ENCODE measurements at regions not wholly inside any gene's neighbourhood (a gene's known extent, or its start where the extent isn't known, plus 50 kb on each side); places are given as distances from the start of the nearest gene placed in this dataset.

GRCh38 chr18:7488571-7488970 is 78.5 kb upstream of the PTPRM start:
- FAIRE-seq, result no peak
- TF ChIP-seq JUN (IDR thresholded peaks at IDR 0.05; ENCODE audit: borderline replicate concordance, insufficient read depth, insufficient read length, low read depth) (no peak), FOS (IDR thresholded peaks at IDR 0.05; ENCODE audit: borderline replicate concordance, insufficient read depth, low read length) (no peak), EZH2 (IDR thresholded peaks at IDR 0.05; ENCODE audit: borderline replicate concordance, low read depth, low read length, severe bottlenecking) (no peak), CTCF (IDR thresholded peaks at IDR 0.05; ENCODE audit: extremely low read depth in 1 of 2, insufficient read depth in 1 of 2, low read depth in 1 of 2, low read length in 2 of 2) (no peak), POLR2A (IDR thresholded peaks at IDR 0.05; ENCODE audit: low read depth, low read length) (no peak), POLR2AphosphoS5 (IDR thresholded peaks at IDR 0.05; ENCODE audit: insufficient read depth, low read depth, low read length) (no peak), GATA2 (IDR thresholded peaks at IDR 0.05; ENCODE audit: insufficient read depth, insufficient read length, low read depth, low read length) (no peak), MAX (IDR thresholded peaks at IDR 0.05; ENCODE audit: insufficient read depth, insufficient read length) (no peak), MYC (IDR thresholded peaks at IDR 0.05; ENCODE audit: low read depth, low read length) (no peak)

More at GRCh38 chr18:7488571-7488970, 78.5 kb upstream of the PTPRM start:
- no peaks in the 10 kb centered on the region for H3K79me2 ChIP-seq (ENCODE audit: control insufficient read depth, insufficient read depth, low read length)
- H3K4me3 ChIP-seq (replicated peaks in 1 of 3; ENCODE audit: insufficient read depth in 1 of 3, low read depth in 1 of 3, low read length in 3 of 3), result no peak overlapping the region
- dilution Hi-C loops (cut with MboI; ENCODE audit: extremely low pct_ligation_motif_present, low sequenced_read_pairs), result no loop called here
- no peak for DNase-seq (ENCODE audit: low read depth, low spot score)
- CTCF ChIA-PET, result interaction anchor here (1.4 kb wide), 1 partner anchor 10 kb away, joined by 3 read pairs; no protein-coding TSS in a partner anchor
- H3K36me3 ChIP-seq (ENCODE audit: control insufficient read depth in 2 of 2, extremely low read depth in 1 of 2, insufficient read depth in 2 of 2, low read length in 2 of 2), result no peaks in the 10 kb centered on the region
- POLR2A ChIA-PET, result no interaction called here
- H2AFZ ChIP-seq (ENCODE audit: low read depth, low read length), result no peak overlapping the region
- peaks cover 0 to 2% of the 10 kb centered on the region in 2 experiments for H3K27me3 ChIP-seq (ENCODE audit: control insufficient read depth in 2 of 2, insufficient read depth in 2 of 2, low read length in 2 of 2)
- H3K9me1 ChIP-seq (replicated peaks; ENCODE audit: control insufficient read depth, extremely low read depth, insufficient read depth, low read length), result no peaks in the 10 kb centered on the region
- no peak overlapping the region for H3K9ac ChIP-seq (replicated peaks; ENCODE audit: extremely low read depth, insufficient read depth, low read length)
- H3K4me1 ChIP-seq (ENCODE audit: control insufficient read depth, extremely low read depth, insufficient read depth, low read length), result no peaks in the 10 kb centered on the region
- intact Hi-C loops (cut with micrococcal nuclease), result no loop called here
- no peak overlapping the region for H3K4me2 ChIP-seq (ENCODE audit: insufficient read depth, low read length)
- no peak overlapping the region for H3K27ac ChIP-seq (ENCODE audit: insufficient read depth, low read depth, low read length)
- H3K9me3 ChIP-seq (replicated peaks; ENCODE audit: control insufficient read depth, insufficient read depth, low read length), result no peaks in the 10 kb centered on the region
- BruUV-seq (replicated peaks), result no TSS peak
- H4K20me1 ChIP-seq (replicated peaks; ENCODE audit: control insufficient read depth, extremely low read depth, insufficient read depth, low read length), result no peaks in the 10 kb centered on the region

All from endothelial cell of umbilical vein (primary cell).